ENCODE measurements at regions not wholly inside any gene's neighbourhood (a gene's known extent, or its start where the extent isn't known, plus 50 kb on each side); places are given as distances from the start of the nearest gene placed in this dataset.
"Not testable (repeated sequence)": the region's sequence is repeated elsewhere in the genome, so short reads cannot be mapped to it uniquely, and the experiment has no call there.

- DNase-seq: no peak
Observed at GRCh38 chr17:34006126-34006525, 249.0 kb upstream of the CCL2 start.

- DNase-seq: no peak
Observed at GRCh38 chr17:34008125-34008524, 247.0 kb upstream of the CCL2 start.

GRCh38 chr17:34009912-34010311 lies 245.2 kb upstream of the CCL2 start:
- DNase-seq: no peak

- DNase-seq: no peak
Observed at GRCh38 chr17:34010534-34010933, 244.6 kb upstream of the CCL2 start.

GRCh38 chr17:34011599-34011998 lies 243.5 kb upstream of the CCL2 start:
- DNase-seq: no peak

GRCh38 chr17:34012709-34013375 lies 242.2 kb upstream of the CCL2 start:
- no peak for DNase-seq

GRCh38 chr17:34015253-34015652 lies 239.8 kb upstream of the CCL2 start:
- no peak for DNase-seq

GRCh38 chr17:34024386-34024785 lies 230.7 kb upstream of the CCL2 start:
- DNase-seq: peak in 27 of 56 donors; percentile 1 to 62 (median 10)

- peak in 1 of 56 donors; percentile 12 for DNase-seq
Observed at GRCh38 chr17:34024806-34025551, 230.1 kb upstream of the CCL2 start.

GRCh38 chr17:34030601-34031000 lies 224.5 kb upstream of the CCL2 start:
- not testable (repeated sequence) for DNase-seq

- DNase-seq: not testable (repeated sequence)
Observed at GRCh38 chr17:34032305-34032704, 222.8 kb upstream of the CCL2 start.

GRCh38 chr17:34038786-34039185 lies 216.3 kb upstream of the CCL2 start:
- not testable (repeated sequence) for DNase-seq

GRCh38 chr17:34039213-34039612 lies 215.9 kb upstream of the CCL2 start:
- not testable (repeated sequence) for DNase-seq

- DNase-seq: not testable (repeated sequence)
Observed at GRCh38 chr17:34039759-34040555, 215.1 kb upstream of the CCL2 start.

- no peak for DNase-seq
Observed at GRCh38 chr17:34045990-34046389, 209.1 kb upstream of the CCL2 start.

- DNase-seq: no peak
Observed at GRCh38 chr17:34051046-34051445, 204.0 kb upstream of the CCL2 start.

GRCh38 chr17:34054495-34054894 lies 200.6 kb upstream of the CCL2 start:
- DNase-seq: no peak

- no peak for DNase-seq
Observed at GRCh38 chr17:34055606-34056005, 199.5 kb upstream of the CCL2 start.

GRCh38 chr17:34059423-34060220 lies 195.5 kb upstream of the CCL2 start:
- no peak for DNase-seq

- DNase-seq: no peak
Observed at GRCh38 chr17:34066528-34066927, 188.6 kb upstream of the CCL2 start.

- no peak for DNase-seq
Observed at GRCh38 chr17:34067011-34067410, 188.1 kb upstream of the CCL2 start.
